Esophagus muscularis mucosa (tissue), 4 donors: ENCODE measurements at regions not wholly inside any gene's neighbourhood (a gene's known extent, or its start where the extent isn't known, plus 50 kb on each side); places are given as distances from the start of the nearest gene placed in this dataset.

Experiments used
- CTCF ChIP-seq, 3 experiments: fragments of 200-600 bp in 2 of 3; fragments of 450-650 bp in 1 of 3; sonication (generic) in 2 of 3; IDR thresholded peaks; one replicate each; pipeline ENCODE4 v1.5.1; 2017 to 2019; ENCODE audit warnings: antibody characterized with exemption in 3 of 3, mild to moderate bottlenecking in 2 of 3, moderate library complexity in 1 of 3
- EP300 ChIP-seq: sonication (generic); formaldehyde crosslinking; IDR thresholded peaks from one replicate; pipeline ENCODE4 v1.6.1; 2017; ENCODE audit warnings: antibody characterized with exemption
- POLR2A ChIP-seq: fragments of 450-650 bp; IDR thresholded peaks from one replicate; pipeline ENCODE4 v1.6.1; 2017; ENCODE audit warnings: antibody characterized with exemption, moderate library complexity, mild to moderate bottlenecking, low read depth
- POLR2AphosphoS5 ChIP-seq, 2 donors: sonication (generic); formaldehyde crosslinking; IDR thresholded peaks; one replicate each; pipeline ENCODE4 v1.6.1; 2017; ENCODE audit warnings: antibody characterized with exemption in 2 of 2

GRCh38 chr10:33869481-33869880, 535.0 kb upstream of the NRP1 start:
- TF ChIP-seq CTCF (IDR thresholded peaks at IDR 0.05) (no peak), POLR2A (no peak), POLR2AphosphoS5 (IDR thresholded peaks at IDR 0.05) (no peak), EP300 (no peak)
